ENCODE measurements at regions not wholly inside any gene's neighbourhood (a gene's known extent, or its start where the extent isn't known, plus 50 kb on each side); places are given as distances from the start of the nearest gene placed in this dataset.

GRCh38 chr16:51864575-51864974 is 682.4 kb downstream of the TOX3 start:
- DNase-seq (ENCODE audit: low spot score), result no peak
- TF ChIP-seq CTCF (IDR thresholded peaks at IDR 0.05), result no peak
- no peak overlapping the region for H3K4me3 ChIP-seq
- H3K27ac ChIP-seq, result no peak overlapping the region

GRCh38 chr16:51854401-51854951 is 692.5 kb downstream of the TOX3 start:
- H3K4me3 ChIP-seq, result no peak overlapping the region
- DNase-seq (ENCODE audit: low spot score), result no peak
- H3K27ac ChIP-seq, result no peak overlapping the region
- no peak for TF ChIP-seq CTCF (IDR thresholded peaks at IDR 0.05)

- TF ChIP-seq CTCF (IDR thresholded peaks at IDR 0.05), result no peak
- H3K4me3 ChIP-seq, result no peak overlapping the region
Measured at GRCh38 chr16:51853586-51853985, 693.4 kb downstream of the TOX3 start.

GRCh38 chr16:51852892-51853291 is 694.1 kb downstream of the TOX3 start:
- Histone ChIP-seq H3K4me3 (no peak overlapping the region), H3K27ac (no peak overlapping the region)
- no peak for TF ChIP-seq CTCF (IDR thresholded peaks at IDR 0.05)
- no peak for DNase-seq (ENCODE audit: low spot score)

More at GRCh38 chr16:51853586-51853985, 693.4 kb downstream of the TOX3 start:
- no peak overlapping the region for H3K27ac ChIP-seq
- no peak for DNase-seq (ENCODE audit: low spot score)

- no peak for TF ChIP-seq CTCF (IDR thresholded peaks at IDR 0.05)
- Histone ChIP-seq H3K4me3 (no peak overlapping the region), H3K27ac (no peak overlapping the region)
- no peak for DNase-seq (ENCODE audit: low spot score)
Measured at GRCh38 chr16:51851111-51851510, 695.8 kb downstream of the TOX3 start.

- DNase-seq (ENCODE audit: low spot score), result no peak
- no peak for TF ChIP-seq CTCF (IDR thresholded peaks at IDR 0.05)
- no peak overlapping the region for H3K4me3 ChIP-seq
- H3K27ac ChIP-seq, result no peak overlapping the region
Measured at GRCh38 chr16:51849715-51850114, 697.2 kb downstream of the TOX3 start.

GRCh38 chr16:51845586-51846305 is 694.7 kb upstream of the SALL1 start:
- DNase-seq (ENCODE audit: low spot score), result no peak
- no peak for TF ChIP-seq CTCF (IDR thresholded peaks at IDR 0.05)
- Histone ChIP-seq H3K4me3 (no peak overlapping the region), H3K27ac (no peak overlapping the region)
